Jurkat, Clone E6-1 (cell line): ENCODE measurements at regions not wholly inside any gene's neighbourhood (a gene's known extent, or its start where the extent isn't known, plus 50 kb on each side); places are given as distances from the start of the nearest gene placed in this dataset.
"Not testable (repeated sequence)": the region's sequence is repeated elsewhere in the genome, so short reads cannot be mapped to it uniquely, and the experiment has no call there.

Experiments used
- DNase-seq: peaks from one replicate; pipeline ENCODE4 v3.0.0-alpha.2; 2011; ENCODE audit warnings: low read depth, low spot score
- H3K4me3 ChIP-seq: 2 replicates; pipeline ENCODE4 v1.5.1; 2011; ENCODE audit warnings: mild to moderate bottlenecking, low read length, control low read depth, moderate library complexity

DNA sequence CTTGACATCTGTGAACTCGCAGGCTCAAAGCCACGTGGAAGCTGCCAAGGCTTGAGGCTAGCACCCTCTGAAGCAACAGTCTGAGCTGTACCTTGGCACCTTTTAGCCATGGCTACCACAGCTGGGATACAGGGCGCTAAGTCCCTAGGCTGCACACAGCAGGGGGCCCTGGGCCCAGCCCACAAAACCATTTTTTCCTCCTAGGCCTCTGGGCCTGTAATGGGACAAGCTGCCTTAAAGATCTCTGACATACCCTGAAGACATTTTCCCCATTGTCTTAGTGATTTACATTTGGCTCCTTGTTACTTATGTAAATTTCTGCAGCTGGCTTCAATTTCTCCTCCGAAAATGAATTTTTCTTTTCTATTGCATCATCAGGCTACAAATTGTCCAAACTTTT is 455.9 kb downstream of the TDRD3 start:
- DNase-seq, result no peak
- no peak overlapping the region for H3K4me3 ChIP-seq

DNA sequence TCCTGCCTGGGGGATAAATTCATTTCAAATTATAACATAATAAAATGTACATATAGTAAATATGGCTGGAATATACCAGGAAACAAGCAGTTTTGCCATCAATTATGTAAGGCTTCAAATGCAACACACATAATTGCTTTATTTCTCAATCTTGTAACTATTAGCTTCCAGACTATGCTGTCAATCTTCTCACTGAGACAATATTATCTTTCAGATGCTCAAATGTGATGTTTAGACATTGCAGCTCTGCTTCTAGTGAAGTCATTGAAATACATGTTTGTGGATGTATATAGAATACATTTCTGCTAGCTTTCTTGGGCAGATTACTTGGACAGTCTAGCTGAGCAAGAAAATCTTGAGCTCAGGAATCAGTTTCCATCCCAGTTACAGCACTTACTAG is 454.4 kb downstream of the TDRD3 start:
- no peak overlapping the region for H3K4me3 ChIP-seq
- DNase-seq, result no peak

GRCh38 chr13:60850526-60850925 is 453.5 kb downstream of the TDRD3 start:
- H3K4me3 ChIP-seq, result no peak overlapping the region
- no peak for DNase-seq

DNA sequence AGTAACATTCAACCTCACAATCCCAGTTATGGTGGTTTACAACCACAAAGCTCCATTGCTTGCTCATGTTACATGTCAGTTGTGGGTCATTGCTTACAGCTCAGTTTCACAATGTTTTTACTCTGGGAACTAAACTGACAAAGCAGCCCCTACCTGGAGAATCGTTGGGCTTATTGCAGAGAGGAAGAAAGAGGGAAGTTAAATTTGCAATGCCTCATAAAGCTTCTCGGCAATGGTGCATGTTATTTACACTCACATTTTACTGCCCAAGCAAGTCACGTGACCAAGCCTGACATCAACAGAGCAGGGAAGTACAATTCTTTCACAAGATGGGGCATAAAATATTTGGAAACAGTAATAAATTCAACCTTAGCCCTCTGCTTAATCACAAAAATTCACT is 441.6 kb downstream of the TDRD3 start:
- no peak overlapping the region for H3K4me3 ChIP-seq

DNA sequence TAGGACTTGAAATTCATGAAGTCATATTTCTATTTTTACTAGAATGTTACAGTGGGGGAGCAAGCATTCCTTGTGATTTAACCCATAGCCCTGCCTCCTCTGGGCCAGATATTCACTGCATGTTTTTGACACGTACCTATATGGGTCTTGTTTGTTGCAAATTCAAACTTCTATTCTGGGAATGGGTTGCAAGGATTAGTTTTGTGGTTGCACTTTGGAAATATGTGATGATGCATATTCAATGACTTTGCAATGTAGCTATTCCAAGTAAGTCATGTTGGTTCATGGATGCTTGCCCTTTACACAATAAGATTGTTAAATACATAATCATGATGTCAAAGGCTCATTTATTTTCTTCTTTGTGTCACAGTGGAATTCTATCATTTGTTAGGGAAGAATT is 440.8 kb downstream of the TDRD3 start:
- no peak overlapping the region for H3K4me3 ChIP-seq
- DNase-seq, result no peak

More for the DNA sequence above, 441.6 kb downstream of the TDRD3 start:
- no peak for DNase-seq

- DNase-seq, result no peak
- no peak overlapping the region for H3K4me3 ChIP-seq
These were observed 439.8 kb downstream of the TDRD3 start for GRCh38 chr13:60836821-60837220.

- no peak for DNase-seq
- H3K4me3 ChIP-seq, result no peak overlapping the region
These were observed 414.6 kb downstream of the TDRD3 start for GRCh38 chr13:60811581-60811980.

DNA sequence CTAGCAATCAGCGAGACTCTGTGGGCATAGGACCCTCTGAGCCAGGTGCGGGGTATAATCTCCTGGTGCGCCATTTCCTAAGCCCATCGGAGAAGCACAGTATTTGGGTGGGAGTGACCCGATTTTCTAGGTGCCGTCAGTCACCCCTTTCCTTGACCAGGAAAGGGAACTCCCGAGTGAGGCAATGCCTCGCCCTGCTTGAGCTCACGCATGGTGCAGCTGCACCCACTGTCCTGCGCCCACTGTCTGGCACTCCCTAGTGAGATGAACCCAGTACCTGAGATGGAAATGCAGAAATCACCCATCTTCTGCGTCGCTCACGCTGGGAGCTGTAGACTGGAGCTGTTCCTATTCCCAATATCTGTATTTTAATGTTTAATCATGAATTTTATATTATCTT is 408.6 kb downstream of the TDRD3 start:
- H3K4me3 ChIP-seq, DNase-seq: not testable (repeated sequence)

- no peak for DNase-seq
- H3K4me3 ChIP-seq, result no peak overlapping the region
These were observed 401.5 kb downstream of the TDRD3 start for GRCh38 chr13:60798503-60798902.

DNA sequence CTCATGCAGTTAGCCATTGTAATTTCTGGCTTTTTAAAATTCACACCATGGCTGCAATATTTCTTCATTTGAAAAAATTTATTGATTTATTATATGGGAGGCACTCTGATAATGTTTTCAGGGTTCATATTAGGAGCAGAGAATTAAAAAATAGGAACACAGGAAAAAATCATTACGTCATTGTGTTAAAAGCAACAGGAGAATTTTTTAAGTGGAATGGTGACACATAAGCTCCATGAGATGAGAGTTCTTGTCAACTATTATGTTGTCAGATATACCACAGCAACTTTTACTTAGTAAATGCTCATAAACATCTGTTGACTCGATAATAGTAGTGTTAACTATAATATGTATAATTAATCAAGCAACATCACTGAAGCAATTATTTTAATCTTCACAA is 400.1 kb downstream of the TDRD3 start:
- H3K4me3 ChIP-seq, result no peak overlapping the region
- no peak for DNase-seq

GRCh38 chr13:60794751-60795150 is 397.7 kb downstream of the TDRD3 start:
- no peak for DNase-seq
- H3K4me3 ChIP-seq, result no peak overlapping the region

- H3K4me3 ChIP-seq, result no peak overlapping the region
- DNase-seq, result no peak
These were observed 393.6 kb downstream of the TDRD3 start for GRCh38 chr13:60790620-60791019.

GRCh38 chr13:60788156-60788829 is 391.3 kb downstream of the TDRD3 start:
- no peak overlapping the region for H3K4me3 ChIP-seq
- no peak for DNase-seq

DNA sequence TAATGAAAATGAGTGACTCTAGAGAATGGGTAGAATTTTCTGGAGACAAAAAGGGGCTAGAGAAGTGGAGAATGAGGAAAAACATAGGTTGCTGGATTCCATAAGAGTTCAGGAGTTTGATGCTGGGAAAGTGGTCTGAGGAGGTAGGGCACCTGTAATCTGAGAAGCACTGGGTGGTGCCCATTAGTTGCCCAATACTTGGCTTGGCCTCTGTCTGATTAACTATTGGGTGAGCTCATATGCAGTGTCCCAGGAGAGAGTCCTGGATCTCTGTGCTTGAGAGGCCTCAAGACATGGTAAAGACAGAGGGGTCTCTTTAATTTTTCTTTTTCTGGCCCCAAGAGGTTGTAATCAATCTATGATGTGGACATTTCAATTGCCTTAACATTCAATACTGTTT is 390.1 kb downstream of the TDRD3 start:
- no peak for DNase-seq
- H3K4me3 ChIP-seq, result no peak overlapping the region

GRCh38 chr13:60772726-60773125 is 375.7 kb downstream of the TDRD3 start:
- no peak for DNase-seq
- H3K4me3 ChIP-seq, result no peak overlapping the region

GRCh38 chr13:60765700-60766411 is 368.8 kb downstream of the TDRD3 start:
- H3K4me3 ChIP-seq, result no peak overlapping the region
- no peak for DNase-seq

- no peak for DNase-seq
- no peak overlapping the region for H3K4me3 ChIP-seq
These were observed 362.5 kb downstream of the TDRD3 start for GRCh38 chr13:60759499-60759898.

DNA sequence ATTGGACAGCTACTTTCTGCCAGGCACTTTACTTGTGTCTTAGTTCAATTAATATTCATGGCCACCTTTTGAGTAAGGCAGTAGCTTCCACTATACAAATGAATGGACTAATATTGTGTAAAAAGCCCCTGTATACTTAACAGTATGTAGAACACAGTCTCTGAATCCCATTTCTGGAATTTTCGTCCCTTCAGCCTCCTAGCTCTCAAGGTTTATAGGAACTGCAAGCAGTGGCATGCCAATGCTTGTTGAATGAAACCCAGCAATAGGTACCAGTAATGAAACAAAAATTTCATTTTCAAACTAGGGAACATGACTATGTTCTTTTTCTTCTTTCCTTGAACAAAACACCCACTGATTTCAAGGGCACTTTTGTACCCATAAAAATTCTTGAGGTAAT is 361.6 kb downstream of the TDRD3 start:
- DNase-seq, result no peak
- H3K4me3 ChIP-seq, result no peak overlapping the region

- no peak for DNase-seq
- H3K4me3 ChIP-seq, result no peak overlapping the region
These were observed 360.6 kb downstream of the TDRD3 start for GRCh38 chr13:60757501-60758215.

- H3K4me3 ChIP-seq, result no peak overlapping the region
- no peak for DNase-seq
These were observed 359.3 kb downstream of the TDRD3 start for GRCh38 chr13:60756306-60756705.
